Gastroesophageal sphincter (tissue), 3 donors: ENCODE measurements at regions not wholly inside any gene's neighbourhood (a gene's known extent, or its start where the extent isn't known, plus 50 kb on each side); places are given as distances from the start of the nearest gene placed in this dataset.

Experiments used
- CTCF ChIP-seq, 4 experiments: fragments of 200-600 bp in 2 of 4; fragments of 450-650 bp in 2 of 4; sonication (generic) in 1 of 4; IDR thresholded peaks; one replicate each; pipeline ENCODE4 v1.5.1; 2017 to 2019; ENCODE audit warnings: antibody characterized with exemption in 4 of 4, mild to moderate bottlenecking in 2 of 4, moderate library complexity in 2 of 4
- POLR2A ChIP-seq, 2 donors: fragments of 450-650 bp; IDR thresholded peaks; one replicate each; pipeline ENCODE4 v1.6.1; 2017; ENCODE audit warnings: antibody characterized with exemption in 2 of 2, mild to moderate bottlenecking in 2 of 2, moderate library complexity in 1 of 2
- POLR2AphosphoS5 ChIP-seq: sonication (generic); formaldehyde crosslinking; IDR thresholded peaks from one replicate; pipeline ENCODE4 v1.6.1; 2017; ENCODE audit warnings: antibody characterized with exemption

- no peak for TF ChIP-seq POLR2AphosphoS5
- no peak for TF ChIP-seq POLR2A (IDR thresholded peaks at IDR 0.05)
- TF ChIP-seq CTCF (IDR thresholded peaks at IDR 0.05), result no peak
Measured at GRCh38 chr10:65196111-65196510, 1674.9 kb downstream of the REEP3 start.
